Hypothalamus (tissue), 51 donors: ENCODE measurements at regions not wholly inside any gene's neighbourhood (a gene's known extent, or its start where the extent isn't known, plus 50 kb on each side); places are given as distances from the start of the nearest gene placed in this dataset.
A peak's percentile ranks its signal among the peaks of the same experiment; 100 is the strongest.
"Not testable (repeated sequence)": the region's sequence is repeated elsewhere in the genome, so short reads cannot be mapped to it uniquely, and the experiment has no call there.

Source experiments
- DNase-seq, 51 donors: peaks; one replicate each; lab custom pipeline; 2025; lab: John Stamatoyannopoulos, UW

- no peak for DNase-seq
These were observed 132.9 kb upstream of the POU3F1 start for GRCh38 chr1:38179483-38179882.

GRCh38 chr1:38178216-38178615 lies 131.6 kb upstream of the POU3F1 start:
- DNase-seq, result no peak

- peak in 2 of 51 donors; percentile 2 to 5 for DNase-seq
These were observed 128.5 kb upstream of the POU3F1 start for GRCh38 chr1:38175121-38175520.

- DNase-seq, result no peak
These were observed 127.3 kb upstream of the POU3F1 start for GRCh38 chr1:38173848-38174247.

GRCh38 chr1:38173157-38173831 lies 126.7 kb upstream of the POU3F1 start:
- DNase-seq, result no peak

- no peak for DNase-seq
These were observed 122.5 kb upstream of the POU3F1 start for GRCh38 chr1:38169121-38169520.

GRCh38 chr1:38168365-38168764 lies 121.8 kb upstream of the POU3F1 start:
- DNase-seq, result no peak

GRCh38 chr1:38166461-38166860 lies 119.9 kb upstream of the POU3F1 start:
- no peak for DNase-seq

- no peak for DNase-seq
These were observed 107.3 kb upstream of the POU3F1 start for GRCh38 chr1:38153778-38154470.

GRCh38 chr1:38153066-38153777 lies 106.6 kb upstream of the POU3F1 start:
- no peak for DNase-seq

- DNase-seq, result no peak
These were observed 105.9 kb upstream of the POU3F1 start for GRCh38 chr1:38152351-38153065.

GRCh38 chr1:38151399-38151798 lies 104.8 kb upstream of the POU3F1 start:
- DNase-seq, result no peak

GRCh38 chr1:38146079-38146478 lies 99.5 kb upstream of the POU3F1 start:
- not testable (repeated sequence) for DNase-seq

- no peak for DNase-seq
These were observed 96.0 kb upstream of the POU3F1 start for GRCh38 chr1:38142606-38143005.

GRCh38 chr1:38141483-38141882 lies 94.9 kb upstream of the POU3F1 start:
- no peak for DNase-seq

- DNase-seq, result peak in 2 of 51 donors; percentile 2 to 7
These were observed 93.3 kb upstream of the POU3F1 start for GRCh38 chr1:38139738-38140487.

GRCh38 chr1:38138498-38139233 lies 92.1 kb upstream of the POU3F1 start:
- peak in 31 of 51 donors; percentile 9 to 79 (median 46) for DNase-seq

GRCh38 chr1:38137164-38137563 lies 90.6 kb upstream of the POU3F1 start:
- no peak for DNase-seq

GRCh38 chr1:38135625-38136414 lies 89.2 kb upstream of the POU3F1 start:
- no peak for DNase-seq
